HepG2 (cell line): ENCODE measurements at regions not wholly inside any gene's neighbourhood (a gene's known extent, or its start where the extent isn't known, plus 50 kb on each side); places are given as distances from the start of the nearest gene placed in this dataset.

ENCODE experiments used
- ATF2 ChIP-seq: sonication (generic); formaldehyde crosslinking; IDR thresholded peaks from 2 replicates; pipeline ENCODE4 v1.4.0; 2020; ENCODE audit warnings: missing genetic modification reagents
- CREM ChIP-seq, 2 experiments: sonication (generic) in 1 of 2; formaldehyde crosslinking in 1 of 2; IDR thresholded peaks; 2 replicates each; pipeline versions ENCODE4 v1.4.0 to v1.6.1; 2016 to 2020; ENCODE audit warnings: antibody characterized with exemption in 1 of 2, mild to moderate bottlenecking in 1 of 2, missing genetic modification reagents in 1 of 2
- EP300 ChIP-seq, 3 experiments: sonication (generic) in 1 of 3; formaldehyde crosslinking in 1 of 3; IDR thresholded peaks; 2 replicates each; pipeline versions ENCODE4 v1.5.1 to v1.6.1; 2011 to 2020; ENCODE audit warnings: low read depth in 2 of 3, low read length in 2 of 3, borderline replicate concordance in 1 of 3, improper control_type of control experiment in 1 of 3, mild to moderate bottlenecking in 1 of 3, missing genetic modification reagents in 1 of 3, moderate library complexity in 1 of 3
- ETV5 ChIP-seq: IDR thresholded peaks from 2 replicates; pipeline ENCODE4 v1.6.1; 2018; ENCODE audit warnings: missing biosample characterization, missing genetic modification reagents, inconsistent platforms, borderline replicate concordance
- FOSL1 ChIP-seq: sonication (generic); formaldehyde crosslinking; IDR thresholded peaks from 2 replicates; pipeline ENCODE4 v1.9.0; 2021; ENCODE audit warnings: missing genetic modification reagents, borderline replicate concordance
- FOSL2 ChIP-seq: sonication (generic); formaldehyde crosslinking; IDR thresholded peaks from 2 replicates; pipeline ENCODE4 v1.4.0; 2020; ENCODE audit warnings: missing genetic modification reagents
- FOXP1 ChIP-seq, 2 experiments: fragments of 450-650 bp in 1 of 2; IDR thresholded peaks; 2 replicates each; pipeline ENCODE4 v1.6.1; 2017 to 2018; ENCODE audit warnings: antibody characterized with exemption in 1 of 2
- NFIC ChIP-seq: IDR thresholded peaks from 2 replicates; pipeline ENCODE4 v1.6.1; 2012; ENCODE audit warnings: mild to moderate bottlenecking, low read length, inconsistent platforms
- SIX4 ChIP-seq: sonication (generic); formaldehyde crosslinking; IDR thresholded peaks from 2 replicates; pipeline ENCODE4 v1.4.0; 2020; ENCODE audit warnings: missing genetic modification reagents
- SNAPC4 ChIP-seq: sonication (generic); formaldehyde crosslinking; IDR thresholded peaks from 2 replicates; pipeline ENCODE4 v1.4.0; 2020; ENCODE audit warnings: mild to moderate bottlenecking, missing genetic modification reagents
- TCF7L2 ChIP-seq: IDR thresholded peaks from 2 replicates; pipeline ENCODE4 v1.6.1; 2011; ENCODE audit warnings: mild to moderate bottlenecking, low read depth, low read length, moderate library complexity
- ZNF230 ChIP-seq: sonication (generic); formaldehyde crosslinking; IDR thresholded peaks from 2 replicates; pipeline ENCODE4 v1.4.0; 2020; ENCODE audit warnings: mild to moderate bottlenecking, missing genetic modification reagents
- ZNF414 ChIP-seq: sonication (generic); formaldehyde crosslinking; IDR thresholded peaks from 2 replicates; pipeline ENCODE4 v1.5.0; 2020; ENCODE audit warnings: missing genetic modification reagents
- ZNF75D ChIP-seq: sonication (generic); formaldehyde crosslinking; IDR thresholded peaks from 2 replicates; pipeline ENCODE4 v1.8.1; 2023; ENCODE audit warnings: missing genetic modification reagents, mild to moderate bottlenecking, borderline replicate concordance

- TF ChIP-seq ETV5 (CRISPR knock-in tag) (peak; percentile 26; the same call in 1 of the 2 replicates), FOXP1 (IDR thresholded peaks at IDR 0.05) (no peak), FOXP1 (CRISPR knock-in tag; IDR thresholded peaks at IDR 0.05) (peak; percentile 31; the same call in 1 of the 2 replicates), ZNF75D (CRISPR knock-in tag) (no peak), ZNF414 (no peak), SNAPC4 (CRISPR knock-in tag) (no peak), ATF2 (CRISPR knock-in tag) (no peak), TCF7L2 (0 out of 2 replicates have a peak, but pooled peaks have one; percentile 25), FOSL2 (CRISPR knock-in tag) (peak; percentile 14; the same call in 1 of the 2 replicates), EP300 (IDR thresholded peaks at IDR 0.05; ENCODE audit: low read depth in 2 of 2, low read length in 2 of 2) (peak in 1 of 2 experiments; percentile 77; a peak in 2 of 4 replicates), EP300 (CRISPR knock-in tag; IDR thresholded peaks at IDR 0.05; ENCODE audit: borderline replicate concordance) (peak; percentile 92), NFIC (0 out of 2 replicates have a peak, but pooled peaks have one; percentile 26), SIX4 (CRISPR knock-in tag) (peak; percentile 76), ZNF230 (no peak), FOSL1 (CRISPR knock-in tag) (peak; percentile 23; the same call in 1 of the 2 replicates), CREM (IDR thresholded peaks at IDR 0.05) (peak; percentile 53; the same call in 1 of the 2 replicates), CREM (CRISPR knock-in tag; IDR thresholded peaks at IDR 0.05) (no peak)
Observed at GRCh38 chr6:133099573-133099972, 141.6 kb upstream of the EYA4 start (continued).
